PC-9 (cell line): ENCODE measurements at regions not wholly inside any gene's neighbourhood (a gene's known extent, or its start where the extent isn't known, plus 50 kb on each side); places are given as distances from the start of the nearest gene placed in this dataset.
A peak's percentile ranks its signal among the peaks of the same experiment; 100 is the strongest.

Experiments used
- BruUV-seq: library from RNA; stranded (reverse); fragments of 400-500 nt; replicated peaks from 2 replicates; lab custom pipeline; 2021; lab: Mats Ljungman, UMichigan
- CTCF ChIA-PET: fragments of 300-600 bp; sonication (Branson Sonifier 250); formaldehyde crosslinking; loops from one replicate; lab custom pipeline; 2022; ENCODE audit warnings: antibody characterized with exemption; lab: Charles Lee
- POLR2A ChIA-PET: fragments of 300-600 bp; sonication (Branson Sonifier 250); formaldehyde crosslinking; loops from one replicate; lab custom pipeline; 2022; ENCODE audit warnings: antibody characterized with exemption; ENCODE audit not compliant: unreplicated experiment; lab: Charles Lee
- DNase-seq, 2 experiments: peaks; one replicate each; pipeline versions ENCODE4 v3.0.0 to v3.0.0-alpha.2; 2015 to 2022; ENCODE audit warnings: mixed read lengths in 1 of 2
- H2AFZ ChIP-seq: fragments of 200-600 bp; sonication (generic); 2 replicates; pipeline ENCODE4 v1.8.1; 2017; ENCODE audit warnings: antibody characterized with exemption
- H3F3A ChIP-seq: fragments of 200-600 bp; sonication (generic); 2 replicates; pipeline ENCODE4 v1.8.1; 2017; ENCODE audit warnings: antibody characterized with exemption, mild to moderate bottlenecking, low read depth; ENCODE audit not compliant: insufficient read depth
- H3K27ac ChIP-seq: fragments of 200-600 bp; sonication (generic); 2 replicates; pipeline ENCODE4 v1.6.1; 2016; ENCODE audit warnings: mixed run types
- H3K27me3 ChIP-seq: fragments of 200-600 bp; sonication (generic); 2 replicates; pipeline ENCODE4 v1.6.1; 2016; ENCODE audit warnings: low read depth, mixed run types; ENCODE audit not compliant: insufficient read depth
- H3K36me3 ChIP-seq: fragments of 200-600 bp; sonication (generic); 2 replicates; pipeline ENCODE4 v1.6.1; 2016; ENCODE audit warnings: low read depth, mixed run types
- H3K4me1 ChIP-seq: fragments of 200-600 bp; sonication (generic); replicated peaks from 2 replicates; pipeline ENCODE4 v1.6.1; 2016; ENCODE audit warnings: mixed run types; ENCODE audit not compliant: insufficient read depth
- H3K4me2 ChIP-seq: fragments of 200-600 bp; sonication (generic); 2 replicates; pipeline ENCODE4 v1.6.1; 2017; ENCODE audit warnings: mixed run types
- H3K4me3 ChIP-seq: fragments of 200-600 bp; sonication (generic); 2 replicates; pipeline ENCODE4 v1.6.1; 2016; ENCODE audit warnings: mixed run types
- H3K79me2 ChIP-seq: fragments of 200-600 bp; sonication (generic); 2 replicates; pipeline ENCODE4 v1.6.1; 2017; ENCODE audit warnings: low read depth, mixed run types
- H3K9me2 ChIP-seq: fragments of 200-600 bp; sonication (generic); 2 replicates; pipeline ENCODE4 v1.8.1; 2017; ENCODE audit warnings: mild to moderate bottlenecking; ENCODE audit not compliant: insufficient read depth
- H3K9me3 ChIP-seq: fragments of 200-600 bp; sonication (generic); 2 replicates; pipeline ENCODE4 v1.8.1; 2016; ENCODE audit warnings: low read depth; ENCODE audit not compliant: insufficient read depth
- H4K20me1 ChIP-seq: fragments of 200-600 bp; sonication (generic); 2 replicates; pipeline ENCODE4 v1.8.1; 2017; ENCODE audit not compliant: insufficient read depth
- EZH2 ChIP-seq: fragments of 200-600 bp; sonication (generic); IDR thresholded peaks from 2 replicates; pipeline ENCODE4 v1.8.0; 2017; ENCODE audit warnings: antibody characterized with exemption, low read depth
- intact Hi-C: fragments of 100-400 bp; cut with micrococcal nuclease; formaldehyde crosslinking; loops from one replicate; pipeline ENCODE4 v1.10.0; 2022; ENCODE audit not compliant: unreplicated experiment
- TF ChIP-seq, protein P1 (sequence below): fragments of 200-600 bp; sonication (generic); conservative IDR thresholded peaks from 2 replicates; pipeline ENCODE4 v1.6.1; 2017; ENCODE audit warnings: mixed run types, antibody characterized with exemption, mild to moderate bottlenecking, moderate library complexity

DNA sequence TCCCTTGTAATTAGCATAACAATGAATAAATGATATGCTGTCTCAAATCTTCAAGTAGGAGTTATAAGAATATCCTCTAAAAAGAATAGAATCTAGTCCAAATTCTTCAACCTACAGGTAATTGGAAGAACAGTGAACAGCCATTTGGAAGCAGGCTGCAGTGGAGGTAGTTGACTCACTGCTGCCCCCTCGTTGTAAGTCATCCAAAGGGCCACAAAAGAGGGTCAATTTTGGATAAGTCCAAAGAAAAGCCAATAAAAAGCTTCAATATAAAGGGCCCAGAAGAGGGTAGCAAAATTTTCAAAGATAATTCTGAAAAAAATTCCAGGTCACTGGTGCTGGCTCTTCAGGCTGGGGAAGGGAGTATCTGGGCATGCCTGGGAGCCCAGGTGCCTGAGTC, 60.8 kb upstream of the SSTR4 start:
- TF ChIP-seq, protein P1, sequence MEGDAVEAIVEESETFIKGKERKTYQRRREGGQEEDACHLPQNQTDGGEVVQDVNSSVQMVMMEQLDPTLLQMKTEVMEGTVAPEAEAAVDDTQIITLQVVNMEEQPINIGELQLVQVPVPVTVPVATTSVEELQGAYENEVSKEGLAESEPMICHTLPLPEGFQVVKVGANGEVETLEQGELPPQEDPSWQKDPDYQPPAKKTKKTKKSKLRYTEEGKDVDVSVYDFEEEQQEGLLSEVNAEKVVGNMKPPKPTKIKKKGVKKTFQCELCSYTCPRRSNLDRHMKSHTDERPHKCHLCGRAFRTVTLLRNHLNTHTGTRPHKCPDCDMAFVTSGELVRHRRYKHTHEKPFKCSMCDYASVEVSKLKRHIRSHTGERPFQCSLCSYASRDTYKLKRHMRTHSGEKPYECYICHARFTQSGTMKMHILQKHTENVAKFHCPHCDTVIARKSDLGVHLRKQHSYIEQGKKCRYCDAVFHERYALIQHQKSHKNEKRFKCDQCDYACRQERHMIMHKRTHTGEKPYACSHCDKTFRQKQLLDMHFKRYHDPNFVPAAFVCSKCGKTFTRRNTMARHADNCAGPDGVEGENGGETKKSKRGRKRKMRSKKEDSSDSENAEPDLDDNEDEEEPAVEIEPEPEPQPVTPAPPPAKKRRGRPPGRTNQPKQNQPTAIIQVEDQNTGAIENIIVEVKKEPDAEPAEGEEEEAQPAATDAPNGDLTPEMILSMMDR, result peak; percentile 77
- TF ChIP-seq EZH2, result no peak
- H3K27ac ChIP-seq, result no peak overlapping the region
- H2AFZ ChIP-seq, result no peak overlapping the region
- ChIA-PET POLR2A (no interaction called here), CTCF (interaction anchor here (0.8 to 1.1 kb wide), 2 partner anchors 259 to 283 kb away, joined by 3 to 8 read pairs; no protein-coding TSS in a partner anchor)
- H3K4me3 ChIP-seq, result no peak overlapping the region
- no peak for DNase-seq
- H4K20me1 ChIP-seq, result no peaks in the 10 kb centered on the region
- BruUV-seq, result no TSS peak
- intact Hi-C loops, result loop anchor here (1.0 to 10.0 kb wide), 2 partner anchors 250 to 283 kb away; no protein-coding TSS in a partner anchor
- no peaks in the 10 kb centered on the region for H3K4me1 ChIP-seq
- H3K9me2 ChIP-seq, result no peaks in the 10 kb centered on the region
- H3K79me2 ChIP-seq, result no peaks in the 10 kb centered on the region
- no peaks in the 10 kb centered on the region for H3F3A ChIP-seq
- H3K27me3 ChIP-seq, result peaks cover 31% of the 10 kb centered on the region
- H3K4me2 ChIP-seq, result no peak overlapping the region
- no peaks in the 10 kb centered on the region for H3K9me3 ChIP-seq
- H3K36me3 ChIP-seq, result no peaks in the 10 kb centered on the region

- H3K36me3 ChIP-seq, result no peaks in the 10 kb centered on the region
- TF ChIP-seq EZH2, result no peak
- TF ChIP-seq, protein P1, result no peak
- H3K4me1 ChIP-seq, result no peaks in the 10 kb centered on the region
- no peaks in the 10 kb centered on the region for H3K9me2 ChIP-seq
- no peaks in the 10 kb centered on the region for H3K79me2 ChIP-seq
- no peak overlapping the region for H3K4me3 ChIP-seq
- no peak for DNase-seq
- intact Hi-C loops, result loop anchor here (10.0 kb wide), 1 partner anchor 252 kb away; no protein-coding TSS in a partner anchor
- H2AFZ ChIP-seq, result no peak overlapping the region
- peaks cover 21% of the 10 kb centered on the region; the same call in 1 of the 2 replicates for H3K27me3 ChIP-seq
- no TSS peak for BruUV-seq
- no peaks in the 10 kb centered on the region for H3K9me3 ChIP-seq
- H3K4me2 ChIP-seq, result no peak overlapping the region
- no peaks in the 10 kb centered on the region for H4K20me1 ChIP-seq
- ChIA-PET POLR2A (no interaction called here), CTCF (no interaction called here)
- no peaks in the 10 kb centered on the region for H3F3A ChIP-seq
- no peak overlapping the region for H3K27ac ChIP-seq
Measured at GRCh38 chr20:22977047-22977785, 57.9 kb upstream of the SSTR4 start.

- no TSS peak for BruUV-seq
- intact Hi-C loops, result no loop called here
Measured at GRCh38 chr20:22984008-22984407, 51.1 kb upstream of the SSTR4 start.

More at GRCh38 chr20:22984008-22984407, 51.1 kb upstream of the SSTR4 start:
- ChIA-PET POLR2A (no interaction called here), CTCF (no interaction called here)
- H3F3A ChIP-seq, result no peaks in the 10 kb centered on the region
- no peak for DNase-seq
- no peaks in the 10 kb centered on the region for H3K36me3 ChIP-seq
- no peak overlapping the region for H3K4me3 ChIP-seq
- no peak overlapping the region for H2AFZ ChIP-seq
- H3K27me3 ChIP-seq, result peaks cover 13% of the 10 kb centered on the region; the same call in 1 of the 2 replicates
- no peaks in the 10 kb centered on the region for H4K20me1 ChIP-seq
- no peaks in the 10 kb centered on the region for H3K79me2 ChIP-seq
- H3K4me1 ChIP-seq, result no peaks in the 10 kb centered on the region
- H3K9me2 ChIP-seq, result no peaks in the 10 kb centered on the region
- no peaks in the 10 kb centered on the region for H3K9me3 ChIP-seq
- no peak overlapping the region for H3K27ac ChIP-seq
- TF ChIP-seq, protein P1, result no peak
- TF ChIP-seq EZH2, result no peak
- H3K4me2 ChIP-seq, result no peak overlapping the region
